Pancreas (tissue), 10 donors: ENCODE measurements at regions not wholly inside any gene's neighbourhood (a gene's known extent, or its start where the extent isn't known, plus 50 kb on each side); places are given as distances from the start of the nearest gene placed in this dataset.

ENCODE experiments used
- ATAC-seq, 4 donors: fragments of 200-7000 bp; cut with Tn5 transposase; one replicate each; pipeline versions ENCODE4 v1.8.0 to v1.9.1; 2020; ENCODE audit warnings: mild to moderate bottlenecking in 4 of 4, moderate library complexity in 4 of 4
- DNase-seq, 6 donors: peaks; one replicate each; pipeline ENCODE4 v3.0.0-alpha.2; 2020
- FAIRE-seq: peaks from 2 replicates; lab custom pipeline; 2012; peaks lifted over from hg19 to GRCh38; lab: Jason Lieb, UNC
- H3K27ac ChIP-seq, 4 donors: fragments of 200-600 bp; sonication (generic); 1 replicate in 3 of 4; 2 replicates in 1 of 4; pipeline versions ENCODE4 v1.5.0 to v1.8.0; 2020
- H3K27me3 ChIP-seq, 4 donors: fragments of 200-600 bp; one replicate each; pipeline ENCODE4 v1.8.0; 2021
- H3K36me3 ChIP-seq, 3 donors: fragments of 200-600 bp; sonication (generic) in 1 of 3; one replicate each; pipeline versions ENCODE4 v1.5.0 to v1.8.0; 2020 to 2021
- H3K4me1 ChIP-seq, 3 donors: fragments of 200-600 bp; one replicate each; pipeline ENCODE4 v1.8.0; 2021
- H3K4me3 ChIP-seq, 4 donors: fragments of 200-600 bp; sonication (generic) in 2 of 4; one replicate each; pipeline versions ENCODE4 v1.5.0 to v1.8.0; 2020 to 2021
- H3K9me3 ChIP-seq, 4 donors: fragments of 200-600 bp; one replicate each; pipeline ENCODE4 v1.8.0; 2021
- CTCF ChIP-seq, 4 donors: fragments of 200-600 bp; sonication (generic) in 3 of 4; IDR thresholded peaks; one replicate each; pipeline versions ENCODE4 v1.5.0 to v1.8.0; 2021; ENCODE audit warnings: antibody characterized with exemption in 4 of 4
- WGBS, 2 donors: extraction: QIAGEN DNeasy Blood & Tissue Kit; methylation state at CpG; one replicate each; pipeline ENCODE4 v1.1.7; 2013; 5-methylcytosine and 5-hydroxymethylcytosine counted together
- intact Hi-C, 3 donors: fragments of 100-400 bp; cut with DNase I; formaldehyde crosslinking; loops; one replicate each; pipeline versions ENCODE4 v1.11.1 to v1.14.2; 2022
- donor health status: healthy with polysubstance abuse.
- donor health status: DM: no; HTN: no; CAD: no; lungs with moderate emphysema.
- donor health status: DM: no; HTN: no; CAD: no.
- donor health status: control.
- donor health status: control.
- donor health status: Bipolar disorder and iron deficiency.
- donor health status: DM: yes; HTN: yes; CAD: no.
- donor health status: DM: no; HTN: no; CAD: no.
- donor health status: DM: no; HTN: no; CAD: no.
- donor health status: DM: yes; HTN: yes; CAD: no.

DNA sequence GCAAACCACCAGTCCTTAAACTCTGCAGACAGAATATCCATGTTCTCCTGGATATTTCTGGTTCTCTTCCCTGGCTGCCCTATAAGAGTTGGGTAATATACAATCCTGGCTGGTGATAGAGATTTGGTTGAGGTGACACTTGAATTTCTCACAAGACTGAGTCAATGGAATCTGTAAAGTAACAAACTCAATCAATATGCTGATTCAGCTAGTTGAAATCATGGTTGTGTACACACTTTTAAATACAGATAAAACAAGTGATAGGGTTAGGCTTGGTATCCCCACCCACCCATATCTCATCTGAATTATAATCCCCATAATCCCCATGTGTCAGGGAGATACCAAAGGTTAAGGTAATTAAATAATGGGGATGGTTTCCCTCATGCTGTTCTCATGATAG, 349.2 kb upstream of the MAD2L1 start:
- FAIRE-seq: no peak
- H3K27ac ChIP-seq: no peak overlapping the region
- ATAC-seq: no peak
- H3K36me3 ChIP-seq: no peaks in the 10 kb centered on the region
- no peaks in the 10 kb centered on the region for H3K4me1 ChIP-seq
- no peaks in the 10 kb centered on the region for H3K9me3 ChIP-seq
- TF ChIP-seq CTCF (IDR thresholded peaks at IDR 0.05): no peak
- no peak overlapping the region for H3K4me3 ChIP-seq
- no peaks in the 10 kb centered on the region for H3K27me3 ChIP-seq
- intact Hi-C loops: no loop called here
- no peak for DNase-seq

GRCh38 chr4:120406960-120407359, 340.3 kb upstream of the MAD2L1 start:
- Histone ChIP-seq H3K27me3 (no peaks in the 10 kb centered on the region), H3K36me3 (no peaks in the 10 kb centered on the region), H3K9me3 (no peaks in the 10 kb centered on the region), H3K4me1 (no peaks in the 10 kb centered on the region), H3K27ac (no peak overlapping the region), H3K4me3 (no peak overlapping the region)
- ATAC-seq: no peak
- intact Hi-C loops: no loop called here
- DNase-seq: peak in 1 of 6 donors; percentile 12
- TF ChIP-seq CTCF (IDR thresholded peaks at IDR 0.05): no peak
- no peak for FAIRE-seq

DNA sequence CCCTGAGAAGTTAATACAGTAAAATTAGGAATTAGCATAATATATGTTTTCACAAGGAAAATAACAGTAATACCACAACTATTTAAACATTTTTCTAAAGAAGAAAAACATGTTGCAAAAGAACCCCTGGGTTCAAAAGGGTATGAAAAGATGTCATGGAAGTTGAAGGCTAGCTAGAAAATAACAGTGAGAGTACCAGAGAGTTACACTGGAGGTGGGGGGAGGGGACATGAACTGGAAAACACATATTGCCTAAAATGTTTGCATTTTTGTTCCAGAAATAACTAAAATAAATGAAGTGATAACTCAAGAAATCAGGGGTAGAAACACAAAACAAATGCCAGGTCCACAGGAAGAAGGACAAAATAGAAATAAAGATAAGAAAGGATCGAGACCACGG, 336.6 kb upstream of the MAD2L1 start:
- ATAC-seq: no peak
- H3K4me3 ChIP-seq: no peak overlapping the region
- intact Hi-C loops: no loop called here
- H3K27me3 ChIP-seq: no peaks in the 10 kb centered on the region
- no peak for DNase-seq
- no peak overlapping the region for H3K27ac ChIP-seq
- no peaks in the 10 kb centered on the region for H3K9me3 ChIP-seq
- TF ChIP-seq CTCF (IDR thresholded peaks at IDR 0.05): no peak
- WGBS, 2 donors: 85 to 96% methylated on average over 2 of the region's 2 CpGs
- no peak for FAIRE-seq
- H3K36me3 ChIP-seq: no peaks in the 10 kb centered on the region
- no peaks in the 10 kb centered on the region for H3K4me1 ChIP-seq

- Histone ChIP-seq H3K27me3 (no peaks in the 10 kb centered on the region), H3K27ac (no peak overlapping the region), H3K4me3 (no peak overlapping the region), H3K36me3 (no peaks in the 10 kb centered on the region), H3K4me1 (no peaks in the 10 kb centered on the region), H3K9me3 (no peaks in the 10 kb centered on the region)
- ATAC-seq: no peak
- intact Hi-C loops: no loop called here
- DNase-seq: no peak
- FAIRE-seq: no peak
- WGBS, 2 donors: 89 to 95% methylated on average over 4 of the region's 4 CpGs
- no peak for TF ChIP-seq CTCF (IDR thresholded peaks at IDR 0.05)
These were observed 333.8 kb upstream of the MAD2L1 start for GRCh38 chr4:120400441-120400840.

GRCh38 chr4:120399826-120400225, 333.2 kb upstream of the MAD2L1 start:
- no peak overlapping the region for H3K27ac ChIP-seq
- 73 to 79% methylated on average over 1 of the region's 1 CpG for WGBS, 2 donors
- no peaks in the 10 kb centered on the region for H3K9me3 ChIP-seq
- no peaks in the 10 kb centered on the region for H3K27me3 ChIP-seq
- no peak for TF ChIP-seq CTCF (IDR thresholded peaks at IDR 0.05)
- no peaks in the 10 kb centered on the region for H3K36me3 ChIP-seq
- no peaks in the 10 kb centered on the region for H3K4me1 ChIP-seq
- ATAC-seq (no peak), FAIRE-seq (no peak), DNase-seq (no peak)
- intact Hi-C loops: no loop called here
- no peak overlapping the region for H3K4me3 ChIP-seq
